HG02852 (cell line): ENCODE measurements at regions not wholly inside any gene's neighbourhood (a gene's known extent, or its start where the extent isn't known, plus 50 kb on each side); places are given as distances from the start of the nearest gene placed in this dataset.

Source experiments
- ATAC-seq: cut with Tn5 transposase; IDR thresholded peaks from one replicate; pipeline ENCODE4 v1.9.1; 2021; ENCODE audit warnings: mild to moderate bottlenecking, moderate library complexity; ENCODE audit not compliant: unreplicated experiment

- ATAC-seq, result no peak
Measured at GRCh38 chr7:52502281-52502680, 533.2 kb upstream of the POM121L12 start.

- no peak for ATAC-seq
Measured at GRCh38 chr7:52501696-52502095, 533.7 kb upstream of the POM121L12 start.

DNA sequence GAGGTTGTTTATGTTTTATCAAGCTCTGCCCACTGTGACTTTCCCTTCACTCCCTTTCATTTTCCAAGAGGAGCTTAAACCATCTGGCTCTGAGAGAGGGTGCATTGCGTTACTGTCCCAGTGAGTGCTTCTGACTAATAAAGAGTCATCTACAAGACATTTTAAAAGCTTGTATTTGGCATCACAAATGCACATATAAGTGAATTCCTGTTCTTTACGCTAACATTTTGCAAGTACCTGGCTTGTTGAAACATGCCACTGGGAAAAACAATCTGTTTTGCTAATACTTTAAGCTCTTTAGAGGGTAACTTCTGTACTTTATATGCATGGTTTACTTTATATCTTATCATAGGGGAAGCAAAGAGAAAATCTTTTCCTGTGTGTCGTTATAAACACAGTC is 534.6 kb upstream of the POM121L12 start:
- ATAC-seq, result no peak

- no peak for ATAC-seq
Measured at GRCh38 chr7:52498366-52498765, 537.1 kb upstream of the POM121L12 start.

DNA sequence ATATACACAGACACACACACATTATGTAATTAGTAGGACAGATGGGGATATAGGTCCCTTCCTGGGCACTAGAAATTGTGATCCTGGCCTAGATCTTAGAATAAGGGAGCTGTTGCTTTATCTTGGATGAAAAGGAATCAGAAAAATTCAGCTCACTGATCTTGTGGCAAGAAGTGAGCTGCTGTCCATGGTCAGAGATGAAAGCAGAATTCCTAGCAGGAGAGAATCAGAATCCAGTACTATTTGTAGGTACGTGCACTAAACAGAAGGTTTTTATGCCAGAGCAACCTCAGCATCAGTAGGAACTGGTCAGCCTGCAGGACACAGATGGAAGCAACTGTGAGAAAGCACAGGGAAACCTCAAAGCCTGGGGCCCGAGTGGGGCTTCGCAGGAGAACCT is 549.2 kb upstream of the POM121L12 start:
- ATAC-seq, result no peak

DNA sequence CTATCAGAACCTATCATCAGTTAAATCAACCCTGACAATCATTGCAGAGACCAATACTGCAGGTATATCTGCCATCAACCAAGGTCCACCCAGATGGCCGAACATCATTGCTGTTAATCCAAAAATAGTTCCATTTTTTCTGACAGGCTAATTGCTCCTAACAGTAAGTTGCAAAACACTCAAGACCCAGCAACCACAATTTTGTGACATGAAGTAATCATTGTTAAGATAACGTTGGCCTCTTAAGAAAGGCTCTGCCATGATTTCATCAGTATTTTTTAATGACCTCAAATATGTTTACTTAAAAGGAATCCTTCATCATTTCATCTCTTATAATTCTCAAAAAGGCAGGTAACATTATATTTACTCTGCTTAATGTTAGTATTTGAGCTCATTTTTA is 553.4 kb upstream of the POM121L12 start:
- ATAC-seq, result no peak

DNA sequence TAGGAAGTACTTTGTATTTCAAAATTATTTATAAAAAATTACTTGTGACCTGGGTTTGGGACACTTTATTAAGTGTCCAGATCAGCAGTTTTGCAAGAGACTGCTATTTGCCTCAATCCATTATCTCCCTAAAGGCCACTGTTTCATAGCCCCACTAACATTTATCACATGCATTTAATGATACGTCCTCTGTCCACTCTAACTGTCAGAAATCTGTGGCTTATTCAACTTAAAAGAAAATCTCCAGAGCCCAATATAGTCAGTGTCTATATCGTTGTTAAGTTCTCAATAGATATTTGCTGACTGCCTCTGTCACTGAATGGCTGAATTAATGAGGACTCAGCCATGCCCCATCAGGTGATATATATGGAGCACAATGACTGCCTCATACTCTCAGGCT is 553.9 kb upstream of the POM121L12 start:
- no peak for ATAC-seq

GRCh38 chr7:52479990-52480389 is 555.4 kb upstream of the POM121L12 start:
- no peak for ATAC-seq

- no peak for ATAC-seq
Measured at GRCh38 chr7:52475001-52475582, 560.3 kb upstream of the POM121L12 start.

GRCh38 chr7:52473756-52474155 is 561.7 kb upstream of the POM121L12 start:
- ATAC-seq, result no peak

- ATAC-seq, result no peak
Measured at GRCh38 chr7:52472006-52472620, 563.3 kb upstream of the POM121L12 start.

DNA sequence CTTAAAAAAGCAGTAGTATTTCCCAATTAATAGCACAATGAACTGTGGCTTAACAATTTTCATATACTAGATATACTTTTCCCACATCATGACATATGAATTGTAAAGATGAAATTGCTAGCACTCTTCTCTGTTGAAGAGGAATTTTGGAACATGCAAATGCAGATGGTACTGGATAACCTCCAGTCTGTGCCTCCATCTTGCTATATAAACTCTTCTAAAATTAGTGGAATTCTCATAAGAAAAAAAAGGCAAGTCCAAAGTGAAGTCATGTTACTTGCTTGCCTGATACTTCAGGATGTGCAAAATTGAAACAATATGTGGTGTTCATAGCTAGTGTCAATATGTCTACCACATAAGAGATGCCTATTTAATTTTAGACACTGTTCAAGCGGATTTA is 570.2 kb upstream of the POM121L12 start:
- ATAC-seq, result no peak

DNA sequence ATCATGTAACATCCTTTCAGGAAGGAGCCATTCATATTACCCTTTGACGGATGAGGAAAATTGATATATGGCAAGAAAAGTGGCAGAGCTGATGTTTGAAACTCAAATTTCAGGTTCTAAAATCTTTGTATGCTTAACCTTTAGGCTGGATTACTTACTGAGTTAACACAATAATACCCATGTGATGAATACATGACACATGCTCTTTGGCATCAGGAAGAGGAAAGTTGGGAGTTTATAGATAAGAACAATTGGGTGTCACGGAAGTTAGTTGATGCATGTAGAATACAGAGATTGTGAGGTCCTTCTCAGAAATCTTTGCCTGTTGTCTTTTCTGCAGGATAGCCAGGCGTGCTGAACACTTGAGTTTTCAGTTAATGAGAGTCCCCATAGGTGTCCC is 572.1 kb upstream of the POM121L12 start:
- ATAC-seq, result no peak

DNA sequence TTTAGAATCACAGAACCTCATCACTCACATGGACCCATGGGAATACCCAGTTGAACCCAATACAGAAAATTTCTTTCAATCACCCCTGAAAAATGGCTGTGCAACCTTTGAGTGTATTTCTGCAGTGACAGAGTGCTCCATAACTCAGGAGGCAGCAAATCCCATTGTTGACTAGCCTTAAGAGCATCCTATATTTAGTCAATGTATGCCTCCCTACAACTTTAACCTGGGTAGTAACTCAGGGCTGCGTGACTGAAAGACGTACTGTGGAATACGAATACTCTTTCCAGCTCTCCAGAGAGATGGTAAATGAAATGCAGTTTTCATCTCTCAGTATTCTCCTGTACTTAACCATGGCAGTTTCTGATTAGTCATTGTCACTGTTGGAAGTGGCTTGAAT is 573.0 kb upstream of the POM121L12 start:
- ATAC-seq, result no peak

- ATAC-seq, result no peak
Measured at GRCh38 chr7:52455571-52455970, 579.9 kb upstream of the POM121L12 start.

- no peak for ATAC-seq
Measured at GRCh38 chr7:52450816-52451215, 584.6 kb upstream of the POM121L12 start.

GRCh38 chr7:52447581-52448180 is 587.8 kb upstream of the POM121L12 start:
- no peak for ATAC-seq

GRCh38 chr7:52436278-52436677 is 599.2 kb upstream of the POM121L12 start:
- ATAC-seq, result no peak

DNA sequence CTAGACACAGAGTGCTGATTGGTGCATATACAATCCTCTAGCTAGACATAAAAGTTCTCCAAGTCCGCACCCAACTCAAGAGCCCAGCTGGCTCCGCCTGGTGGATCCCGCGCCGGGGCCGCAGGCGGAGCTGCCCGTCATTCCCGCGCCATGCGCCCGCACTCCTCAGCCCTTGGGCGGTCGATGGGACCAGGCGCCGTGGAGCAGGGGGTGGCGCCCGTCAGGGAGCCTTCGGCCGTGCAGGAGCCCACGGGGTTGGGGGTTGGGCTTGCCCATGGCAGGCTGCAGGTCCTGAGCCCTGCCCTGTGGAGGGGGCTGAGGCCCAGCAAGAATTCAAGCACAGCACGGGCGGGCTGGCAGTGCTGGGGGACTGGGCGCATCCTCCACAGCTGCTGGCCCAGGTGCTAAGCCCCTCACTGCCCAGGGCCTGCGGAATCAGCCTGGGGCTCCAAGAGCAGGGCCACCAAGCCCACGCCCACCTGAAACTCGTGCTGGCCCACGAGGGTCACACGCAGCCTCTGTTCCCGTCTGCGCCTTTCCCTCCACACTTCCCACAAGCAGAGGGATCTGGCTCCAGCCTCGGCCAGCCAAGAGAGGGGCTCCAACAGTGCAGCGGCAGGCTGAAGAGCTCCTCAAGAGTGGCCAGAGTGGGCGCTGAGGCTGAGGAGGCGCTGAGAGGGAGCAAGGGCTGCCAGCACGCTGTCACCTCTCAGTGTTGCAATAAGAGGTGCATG is 604.2 kb upstream of the POM121L12 start:
- ATAC-seq, result no peak

DNA sequence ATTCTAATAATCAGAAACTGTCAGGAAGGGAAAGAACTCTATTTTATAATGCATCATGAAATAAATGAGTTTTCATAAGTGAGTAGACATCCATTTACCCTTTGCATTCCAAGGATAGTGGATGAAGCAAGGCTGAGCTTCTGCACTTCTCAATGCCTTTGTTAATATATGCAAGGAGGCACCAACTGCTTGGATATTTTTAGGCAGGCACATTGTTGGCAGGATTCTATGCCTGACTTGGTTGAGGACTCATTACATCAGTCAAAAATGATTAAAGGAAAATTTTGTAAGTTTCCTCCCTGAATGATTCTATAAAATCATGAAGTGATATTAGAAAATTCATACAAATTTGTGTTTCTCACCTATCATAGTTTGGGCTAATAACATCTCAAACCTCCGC is 612.2 kb upstream of the POM121L12 start:
- no peak for ATAC-seq

DNA sequence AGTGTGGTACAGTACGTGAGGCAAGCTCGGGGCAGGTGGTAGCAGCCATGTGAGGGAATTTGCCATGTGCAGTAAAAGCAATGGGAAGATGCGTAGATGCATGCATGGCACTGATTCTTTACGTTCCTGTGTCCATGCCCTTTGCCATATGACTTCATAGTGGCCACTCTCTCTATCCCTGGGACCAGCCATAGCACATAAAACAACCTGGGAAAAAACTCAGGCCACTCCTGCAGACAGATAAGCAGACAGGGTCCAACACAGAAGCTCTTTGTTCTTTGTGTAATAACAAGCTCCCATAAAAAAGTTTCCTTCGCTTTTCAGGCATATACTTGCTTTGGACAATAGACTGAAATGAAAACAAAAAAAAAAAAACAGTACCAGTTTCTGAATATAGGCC is 622.4 kb upstream of the POM121L12 start:
- ATAC-seq, result no peak

- ATAC-seq, result no peak
Measured at GRCh38 chr7:52410032-52410431, 625.4 kb upstream of the POM121L12 start.
